RWPE2 (cell line): ENCODE measurements at regions not wholly inside any gene's neighbourhood (a gene's known extent, or its start where the extent isn't known, plus 50 kb on each side); places are given as distances from the start of the nearest gene placed in this dataset.

Experiments
- ATAC-seq: fragments of 200-7000 bp; cut with Tn5 transposase; 3 replicates; pipeline ENCODE4 v1.9.1; 2021; ENCODE audit warnings: low read depth
- DNase-seq: peaks from one replicate; pipeline ENCODE4 v3.0.0-alpha.2; 2020; ENCODE audit warnings: low spot score
- H3K27ac ChIP-seq: fragments of 450-650 bp; 2 replicates; pipeline ENCODE4 v1.5.1; 2017; ENCODE audit warnings: mild to moderate bottlenecking; ENCODE audit not compliant: poor library complexity, severe bottlenecking
- H3K27me3 ChIP-seq: fragments of 250-450 bp; sonication (Bioruptor Pico); 2 replicates; pipeline ENCODE4 v1.5.1; 2021; ENCODE audit warnings: mild to moderate bottlenecking, moderate library complexity; ENCODE audit not compliant: insufficient read depth, poor library complexity, severe bottlenecking
- H3K36me3 ChIP-seq: fragments of 250-450 bp; sonication (Bioruptor Pico); 2 replicates; pipeline ENCODE4 v1.5.1; 2020; ENCODE audit warnings: low read depth, mild to moderate bottlenecking, moderate library complexity
- H3K4me1 ChIP-seq: fragments of 250-450 bp; sonication (Bioruptor Pico); 2 replicates; pipeline ENCODE4 v1.5.1; 2021; ENCODE audit warnings: mild to moderate bottlenecking, moderate library complexity; ENCODE audit not compliant: insufficient read depth, poor library complexity, severe bottlenecking
- H3K4me3 ChIP-seq: fragments of 250-450 bp; sonication (Bioruptor Pico); 2 replicates; pipeline ENCODE4 v1.5.1; 2021; ENCODE audit warnings: mild to moderate bottlenecking, moderate library complexity; ENCODE audit not compliant: severe bottlenecking
- H3K9me3 ChIP-seq: fragments of 250-450 bp; sonication (Bioruptor Pico); 2 replicates; pipeline ENCODE4 v1.5.1; 2021; ENCODE audit warnings: mild to moderate bottlenecking, moderate library complexity; ENCODE audit not compliant: severe bottlenecking
- CTCF ChIP-seq: fragments of 450-650 bp; IDR thresholded peaks from one replicate; pipeline ENCODE4 v1.5.1; 2017; ENCODE audit warnings: mild to moderate bottlenecking, moderate library complexity; ENCODE audit not compliant: poor library complexity, severe bottlenecking

- ATAC-seq (no peak), DNase-seq (no peak)
- Histone ChIP-seq H3K27ac (no peak overlapping the region), H3K4me3 (no peak overlapping the region), H3K36me3 (no peaks in the 10 kb centered on the region), H3K4me1 (no peaks in the 10 kb centered on the region), H3K27me3 (no peaks in the 10 kb centered on the region), H3K9me3 (no peaks in the 10 kb centered on the region)
- no peak for TF ChIP-seq CTCF
Measured at GRCh38 chr17:37802712-37803416, 58.0 kb upstream of the HNF1B start.

GRCh38 chr17:37802061-37802595 lies 57.3 kb upstream of the HNF1B start:
- TF ChIP-seq CTCF = no peak
- no peak for ATAC-seq
- Histone ChIP-seq H3K4me3 (no peak overlapping the region), H3K36me3 (no peaks in the 10 kb centered on the region), H3K9me3 (no peaks in the 10 kb centered on the region), H3K4me1 (no peaks in the 10 kb centered on the region), H3K27ac (no peak overlapping the region), H3K27me3 (no peaks in the 10 kb centered on the region)
- no peak for DNase-seq

GRCh38 chr17:37801171-37801570 lies 56.3 kb upstream of the HNF1B start:
- Histone ChIP-seq H3K27me3 (no peaks in the 10 kb centered on the region), H3K4me3 (no peak overlapping the region), H3K27ac (no peak overlapping the region), H3K36me3 (no peaks in the 10 kb centered on the region), H3K4me1 (no peaks in the 10 kb centered on the region), H3K9me3 (no peaks in the 10 kb centered on the region)
- DNase-seq (no peak), ATAC-seq (no peak)
- TF ChIP-seq CTCF = no peak

- Histone ChIP-seq H3K4me1 (no peaks in the 10 kb centered on the region), H3K4me3 (no peak overlapping the region), H3K27ac (no peak overlapping the region), H3K9me3 (no peaks in the 10 kb centered on the region), H3K36me3 (no peaks in the 10 kb centered on the region), H3K27me3 (no peaks in the 10 kb centered on the region)
- no peak for DNase-seq
- ATAC-seq = no peak
- TF ChIP-seq CTCF = no peak
Measured at GRCh38 chr17:37797206-37797605, 52.3 kb upstream of the HNF1B start.

- Histone ChIP-seq H3K27ac (no peak overlapping the region), H3K9me3 (no peaks in the 10 kb centered on the region), H3K4me1 (no peaks in the 10 kb centered on the region), H3K27me3 (no peaks in the 10 kb centered on the region), H3K4me3 (no peak overlapping the region), H3K36me3 (no peaks in the 10 kb centered on the region)
- no peak for TF ChIP-seq CTCF
- DNase-seq (no peak), ATAC-seq (no peak)
Measured at GRCh38 chr17:37796076-37796475, 51.2 kb upstream of the HNF1B start.
